Right forelimb (tissue), 1 donor: ENCODE measurements at regions not wholly inside any gene's neighbourhood (a gene's known extent, or its start where the extent isn't known, plus 50 kb on each side); places are given as distances from the start of the nearest gene placed in this dataset.

Experiments
- DNase-seq: peaks from one replicate; pipeline ENCODE4 v3.0.0-alpha.2; 2018

DNA sequence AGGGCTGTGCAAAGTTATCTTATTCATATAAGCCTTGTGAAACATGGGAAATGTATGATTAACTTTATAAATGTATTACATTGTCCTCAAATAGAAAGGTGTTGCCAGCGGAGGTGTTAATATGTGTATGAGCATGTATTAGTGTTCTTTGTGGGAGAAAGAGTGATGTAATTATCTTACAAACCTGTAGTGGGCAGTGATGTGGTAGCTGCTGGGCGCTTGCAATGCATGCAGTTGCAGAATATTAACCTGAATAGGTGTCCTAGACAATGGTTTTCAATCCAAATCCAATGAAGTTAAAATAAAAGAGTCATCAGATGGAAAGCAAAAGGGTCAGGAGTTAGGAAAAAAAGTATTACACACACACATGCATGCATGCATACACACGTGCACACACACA, 881.3 kb upstream of the CADM2 start:
- no peak for DNase-seq

DNA sequence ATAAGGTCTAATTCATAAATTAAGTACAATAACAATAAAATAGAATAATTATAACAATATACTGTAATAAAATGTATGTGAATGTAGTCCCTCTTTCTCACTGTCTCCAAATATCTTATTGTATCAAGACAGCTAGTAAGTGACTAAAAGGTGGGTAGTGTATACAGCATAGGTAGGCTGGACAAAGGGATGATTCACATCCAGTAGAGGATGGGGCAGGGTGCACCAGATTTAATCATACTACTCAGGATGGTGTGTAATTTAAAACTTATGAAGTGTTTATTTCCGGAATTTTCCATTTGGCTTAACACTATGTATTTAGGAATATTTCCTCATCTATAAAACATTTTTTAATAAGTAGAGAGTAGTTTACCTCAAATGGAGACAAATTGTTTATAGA, 876.1 kb upstream of the CADM2 start:
- DNase-seq: no peak

DNA sequence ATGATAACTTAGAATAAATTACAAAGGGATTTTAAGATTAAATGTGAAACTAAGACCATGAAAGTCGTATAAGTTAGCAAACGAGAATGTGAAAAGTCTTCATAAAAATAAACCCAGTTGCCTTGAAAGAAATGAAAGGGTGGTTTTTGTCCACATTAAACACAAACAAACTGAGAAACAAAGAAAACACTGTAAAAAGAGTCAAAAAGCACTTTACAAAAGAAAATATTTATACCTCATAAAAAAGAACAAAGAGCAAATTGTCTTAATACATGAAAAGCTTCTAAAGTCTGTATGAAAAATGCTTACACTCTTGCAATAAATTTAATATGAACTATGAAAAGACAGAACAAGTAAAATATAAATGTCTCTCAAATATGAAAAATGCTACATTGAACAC, 865.9 kb upstream of the CADM2 start:
- DNase-seq: no peak

DNA sequence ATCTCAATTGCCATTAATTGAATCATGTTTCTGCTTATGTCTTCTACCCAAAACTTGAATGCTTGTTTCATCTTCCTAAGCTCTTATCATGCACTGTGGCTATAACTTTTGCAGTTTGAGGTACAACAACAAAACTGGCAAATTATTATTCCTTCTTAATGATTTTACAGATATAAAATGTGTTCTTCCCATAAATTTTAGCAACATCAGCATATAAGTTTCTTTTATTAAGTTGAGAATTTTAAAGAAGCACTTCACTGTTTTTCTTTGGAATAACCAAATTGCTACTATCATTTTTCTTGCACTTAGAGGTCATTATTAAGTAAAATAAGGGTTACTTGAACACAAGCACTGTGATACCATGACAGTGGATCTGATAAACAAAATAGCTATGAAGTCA, 862.6 kb upstream of the CADM2 start:
- no peak for DNase-seq

DNA sequence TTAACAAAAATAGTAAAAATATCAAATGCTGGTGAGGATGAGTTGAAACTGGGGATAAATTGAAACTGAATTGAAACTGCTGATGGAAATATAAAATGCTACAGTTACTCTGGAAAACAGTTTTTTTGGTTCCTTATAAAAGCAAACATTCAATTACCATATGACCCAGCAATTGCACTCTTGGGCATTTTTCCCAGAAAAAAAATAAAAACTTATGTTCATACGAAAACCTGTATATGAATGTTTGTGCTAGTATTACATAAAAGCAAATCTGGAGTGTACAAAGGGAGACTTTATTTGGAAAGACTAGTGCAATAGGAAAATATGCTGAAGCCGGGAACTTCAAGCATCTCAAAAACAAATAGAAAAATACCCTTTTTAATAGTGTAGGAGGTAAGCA, 857.9 kb upstream of the CADM2 start:
- DNase-seq: no peak

DNA sequence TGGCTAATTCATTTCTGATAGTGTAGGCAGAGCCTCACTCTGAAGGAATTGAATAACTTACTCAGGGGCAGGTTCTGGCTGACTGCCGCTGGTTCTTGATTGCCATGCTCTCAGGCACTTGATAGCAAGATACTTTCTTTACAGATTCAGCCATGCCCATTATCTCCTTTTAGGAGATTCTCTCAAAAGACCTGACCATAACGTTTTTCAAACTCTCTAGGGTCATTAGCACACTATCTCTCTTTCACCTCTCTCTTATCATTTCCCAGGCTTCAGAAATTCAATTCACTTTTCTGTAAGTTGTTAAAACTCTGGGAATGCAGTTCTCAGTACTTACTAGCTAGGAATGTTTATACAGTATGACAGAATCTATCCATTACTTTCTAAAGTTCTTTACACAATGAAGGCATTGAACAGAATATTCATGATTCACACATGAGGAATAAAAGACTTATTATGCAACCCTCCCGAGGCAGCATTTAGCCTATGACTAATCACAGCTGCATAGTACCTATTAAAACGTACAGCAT, 850.3 kb upstream of the CADM2 start:
- DNase-seq: no peak

DNA sequence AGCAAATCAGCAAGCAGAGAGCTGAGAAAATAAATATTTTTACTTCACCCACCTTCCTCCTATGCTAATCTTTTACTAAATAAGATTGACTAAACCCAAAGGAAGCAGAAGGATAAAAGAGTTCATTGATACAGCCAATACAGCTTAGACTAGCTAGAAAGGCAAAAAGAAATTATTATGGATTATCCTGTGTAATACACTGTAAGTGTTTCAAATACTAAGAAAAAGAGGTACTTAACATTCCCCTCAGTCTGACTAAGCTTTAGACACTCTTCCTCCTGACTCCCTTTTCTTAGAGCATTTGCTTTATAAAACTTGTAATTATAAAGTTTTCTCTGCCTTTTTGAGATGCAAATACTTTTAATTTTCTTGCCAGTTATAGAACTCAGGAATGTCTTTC, 848.9 kb upstream of the CADM2 start:
- no peak for DNase-seq

DNA sequence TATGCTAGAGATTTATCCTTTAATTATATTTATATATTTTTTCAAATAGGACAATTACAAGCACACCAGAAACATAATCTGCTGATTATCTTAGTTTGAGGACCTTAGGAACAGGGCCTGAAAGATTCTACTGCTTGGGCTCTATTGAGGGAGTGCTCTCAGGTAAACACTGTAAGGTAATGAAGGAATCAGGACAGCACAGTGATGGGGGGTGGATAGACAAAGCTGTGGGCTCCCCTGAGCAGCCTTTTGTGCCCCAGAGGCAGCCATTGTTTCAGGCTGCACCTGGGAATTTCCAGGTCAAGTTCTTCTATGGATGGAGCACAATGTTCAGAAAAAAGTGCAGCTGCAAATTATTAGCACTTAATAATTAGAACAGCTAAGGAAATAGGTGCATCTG, 848.0 kb upstream of the CADM2 start:
- no peak for DNase-seq

DNA sequence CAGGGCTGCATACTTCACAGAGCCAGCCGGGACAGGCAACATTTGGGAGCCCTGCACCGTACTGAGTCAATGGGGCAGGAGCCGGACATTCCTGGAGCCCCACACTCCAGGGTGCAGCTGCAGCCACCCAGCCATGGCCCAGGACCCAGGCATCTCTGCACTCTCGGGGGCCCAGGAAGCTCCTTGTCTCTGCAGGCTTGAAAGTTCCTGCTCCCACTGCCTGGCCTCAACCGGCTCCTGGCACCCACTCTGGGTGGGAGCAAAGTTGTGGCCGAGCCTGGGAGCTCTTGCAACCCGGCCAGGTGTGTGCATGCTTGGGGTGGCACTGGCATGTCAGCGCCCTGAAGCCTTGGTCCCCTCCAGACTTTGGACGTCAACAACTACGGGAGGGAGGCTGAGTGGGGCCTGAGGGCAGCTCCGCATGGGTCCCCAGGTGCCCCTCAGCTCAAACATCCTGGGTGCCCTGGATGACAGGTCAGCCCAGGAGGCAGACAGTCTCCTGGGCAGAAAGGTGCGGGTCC, 833.5 kb upstream of the CADM2 start:
- DNase-seq: peak; percentile 36

DNA sequence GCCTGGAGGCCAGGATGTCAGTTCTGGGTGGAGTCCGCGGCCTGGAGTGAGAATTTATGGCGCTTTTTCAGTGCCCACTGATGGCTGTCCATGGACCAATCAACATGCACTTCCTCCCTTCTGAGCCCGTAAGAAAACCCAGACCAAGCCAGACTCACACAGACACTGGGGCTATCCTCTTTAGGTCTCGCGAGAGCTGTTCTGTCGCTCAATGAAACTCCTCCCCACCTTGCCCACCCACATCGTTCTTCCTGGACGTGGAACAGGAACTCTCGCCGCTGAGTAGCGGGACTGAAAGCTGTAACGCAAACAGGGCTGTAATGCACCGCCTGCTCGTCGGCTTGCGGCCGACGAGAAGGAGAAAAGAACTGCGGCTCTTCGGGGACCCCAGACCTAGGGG, 833.0 kb upstream of the CADM2 start:
- no peak for DNase-seq

DNA sequence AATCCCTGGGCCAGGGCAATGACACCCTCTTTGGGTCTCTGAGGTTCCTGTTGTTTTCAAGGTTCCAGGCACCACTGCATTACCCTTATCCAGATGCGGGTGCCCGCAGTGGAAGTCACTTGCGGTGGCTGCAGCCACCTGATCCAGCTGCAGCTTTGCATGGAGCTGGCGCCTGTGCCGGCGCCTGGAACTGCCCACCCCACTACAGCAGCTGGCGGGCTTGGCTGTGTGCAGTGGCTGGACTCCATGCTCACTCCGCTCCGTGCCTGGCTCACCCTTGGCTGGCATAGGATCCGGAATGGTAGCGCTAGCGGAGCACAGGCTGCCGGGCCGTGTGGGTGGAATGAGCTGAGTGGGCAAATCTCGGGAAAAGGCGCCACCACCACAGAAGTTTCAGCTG, 832.6 kb upstream of the CADM2 start:
- no peak for DNase-seq

DNA sequence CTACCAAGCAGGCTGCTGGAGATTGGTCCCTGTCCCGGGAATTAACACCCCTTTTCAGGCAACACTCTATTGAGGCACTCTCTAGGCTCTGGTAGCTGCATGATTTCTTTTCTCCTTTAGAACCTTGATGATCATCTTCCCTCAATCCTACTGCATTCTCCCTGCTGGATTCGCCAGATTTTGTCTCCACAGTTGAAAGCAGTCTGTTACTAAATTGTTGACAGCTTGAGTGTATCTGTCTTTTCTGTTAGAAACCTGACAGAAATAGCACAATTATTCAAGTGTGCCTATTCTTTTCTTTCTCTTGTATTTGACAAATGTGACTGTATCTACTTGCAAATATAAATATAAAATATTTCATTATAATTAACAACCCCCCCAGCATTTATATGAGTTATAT, 830.8 kb upstream of the CADM2 start:
- DNase-seq: no peak

DNA sequence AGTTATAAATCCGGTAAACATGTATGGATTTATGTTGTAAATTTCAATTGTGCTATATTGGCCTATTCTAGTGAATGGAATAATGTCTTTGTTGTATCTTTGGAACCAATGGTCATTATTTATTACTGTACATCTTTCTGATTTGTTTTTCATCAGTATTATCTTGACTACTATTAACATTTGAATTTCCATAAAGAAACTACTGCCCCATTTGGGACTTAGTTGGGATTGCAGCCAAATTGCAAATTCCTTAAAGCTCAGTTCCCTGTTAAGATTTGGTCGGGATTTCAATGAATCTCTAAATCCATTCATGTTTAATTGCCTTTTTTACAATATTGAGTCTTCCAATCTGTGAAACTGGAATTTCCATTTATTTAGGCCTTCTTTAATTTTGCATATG, 822.4 kb upstream of the CADM2 start:
- no peak for DNase-seq

DNA sequence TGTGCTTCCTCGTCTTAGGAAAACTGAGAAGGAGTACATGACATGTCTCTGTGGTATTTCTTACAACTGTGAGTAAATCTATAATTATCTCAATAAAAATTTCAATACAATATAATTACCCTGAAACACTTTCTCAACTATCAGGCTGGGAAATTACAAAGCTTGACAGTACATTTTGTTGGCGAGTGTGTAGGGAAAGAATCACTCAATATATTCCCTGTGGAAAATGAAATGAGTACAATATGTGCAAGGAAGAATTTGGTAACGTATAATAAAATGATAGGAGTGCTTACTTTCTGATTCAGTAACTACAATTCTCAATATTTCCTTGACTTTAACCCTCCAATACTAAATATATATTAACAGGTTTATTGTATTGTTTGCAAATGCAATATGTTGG, 818.2 kb upstream of the CADM2 start:
- DNase-seq: no peak

DNA sequence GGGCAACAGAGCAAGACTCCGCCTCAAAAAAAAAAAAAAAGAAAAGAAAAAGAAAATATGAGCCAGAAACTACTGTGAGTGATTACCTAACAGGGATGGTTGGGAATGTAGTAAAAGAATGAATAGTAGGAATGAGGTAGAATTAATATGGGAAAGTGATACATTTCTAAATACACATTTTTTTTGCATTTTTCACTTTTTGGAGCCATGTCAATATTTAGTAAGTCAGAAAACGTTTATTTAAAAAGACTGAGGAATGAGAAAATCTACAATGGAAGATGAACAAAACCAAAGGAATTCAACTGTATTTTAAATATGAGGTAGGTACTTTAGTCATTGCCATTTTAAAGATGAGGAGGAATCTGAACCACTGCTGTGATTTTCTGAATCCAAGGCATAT, 817.2 kb upstream of the CADM2 start:
- no peak for DNase-seq

DNA sequence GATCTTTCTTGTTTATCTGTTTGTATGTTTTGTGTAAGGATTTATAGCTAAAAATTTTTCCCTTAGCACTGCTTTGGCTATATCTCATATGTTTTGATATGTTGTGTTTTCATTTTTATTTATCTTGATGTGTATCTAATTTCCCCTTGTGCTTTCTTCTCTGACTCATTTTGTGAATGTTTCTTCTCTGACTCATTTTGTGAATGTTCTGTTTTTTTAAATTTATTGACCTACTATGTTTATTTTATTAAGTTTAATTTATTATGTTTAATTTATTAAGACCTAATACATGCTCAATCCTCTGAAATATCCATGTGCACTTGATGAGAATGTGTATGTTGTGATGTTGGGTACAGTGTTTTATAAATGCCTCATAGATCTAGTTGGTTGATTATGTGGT, 793.5 kb upstream of the CADM2 start:
- no peak for DNase-seq

DNA sequence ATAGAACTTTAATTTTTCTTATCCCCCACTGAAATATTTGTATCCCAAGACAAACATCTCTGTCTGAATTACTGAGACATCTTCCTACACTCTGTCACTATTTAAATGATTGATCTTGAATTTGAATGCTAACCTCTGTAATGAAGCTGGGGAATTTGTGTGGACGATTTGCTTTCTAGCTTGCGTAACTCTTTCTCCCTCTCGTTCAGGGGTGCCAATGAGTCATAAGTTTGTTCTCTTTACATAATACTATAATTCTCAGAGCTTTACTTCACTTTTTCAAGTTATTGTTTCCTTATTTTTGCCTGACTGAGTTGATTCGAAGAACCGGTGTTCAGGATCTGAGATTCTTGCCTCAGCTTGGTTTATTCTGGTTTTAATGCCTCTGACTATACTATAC, 783.3 kb upstream of the CADM2 start:
- no peak for DNase-seq

DNA sequence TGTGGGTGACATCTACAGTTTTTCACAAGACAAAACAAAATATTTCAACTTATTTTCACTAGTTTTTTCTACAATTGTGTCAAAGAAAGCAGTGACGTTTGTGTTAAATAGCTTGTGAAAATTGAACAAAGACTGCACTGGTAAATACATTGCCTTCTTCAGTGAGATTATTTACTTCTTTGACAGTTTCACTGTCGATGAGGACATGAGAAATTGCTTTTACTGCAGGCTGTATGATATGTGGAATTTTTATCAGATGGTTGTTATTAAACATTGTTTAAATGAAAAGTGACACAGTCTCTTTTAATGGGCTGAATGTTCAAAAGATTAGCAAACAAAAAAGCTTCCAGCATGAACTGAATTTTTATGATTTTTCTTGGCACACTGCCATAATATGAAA, 773.9 kb upstream of the CADM2 start:
- DNase-seq: no peak

DNA sequence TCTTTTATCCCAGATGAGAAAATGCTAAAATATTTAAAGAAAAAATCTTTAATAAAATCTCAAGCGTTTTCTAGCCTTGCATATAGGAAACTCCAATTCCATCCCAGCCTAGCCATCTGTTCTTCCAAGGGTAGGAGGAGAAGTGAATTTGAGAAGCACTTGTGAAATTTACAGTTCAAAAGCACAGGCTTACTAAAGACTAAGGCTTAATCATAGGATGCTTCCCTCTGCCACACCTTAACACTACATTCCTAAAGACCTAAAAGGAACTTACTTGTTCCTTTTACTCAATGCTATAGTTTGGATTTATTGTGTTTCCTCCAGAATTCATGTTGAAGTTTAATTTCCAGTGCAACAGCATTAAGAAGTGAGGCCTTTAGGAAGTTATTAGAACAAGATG, 764.8 kb upstream of the CADM2 start:
- no peak for DNase-seq

DNA sequence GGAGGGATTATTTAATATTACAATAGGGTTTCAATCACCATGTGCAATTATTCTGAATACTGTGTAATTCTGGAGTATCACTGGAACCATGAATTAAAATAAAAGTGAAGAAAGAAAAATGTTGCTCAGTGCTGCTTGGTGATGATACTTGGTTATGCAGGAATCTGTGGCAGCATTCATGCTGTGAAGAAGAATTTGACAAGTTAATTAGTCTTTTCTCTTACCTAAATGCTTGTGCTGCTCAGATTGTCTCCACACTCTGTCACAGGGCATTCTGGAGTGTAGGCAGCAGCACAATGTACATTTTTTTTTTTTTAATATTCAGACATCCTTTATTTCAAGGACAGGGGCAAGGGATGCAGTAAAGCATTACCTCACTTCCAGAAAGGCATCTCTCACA, 749.3 kb upstream of the CADM2 start:
- DNase-seq: no peak

DNA sequence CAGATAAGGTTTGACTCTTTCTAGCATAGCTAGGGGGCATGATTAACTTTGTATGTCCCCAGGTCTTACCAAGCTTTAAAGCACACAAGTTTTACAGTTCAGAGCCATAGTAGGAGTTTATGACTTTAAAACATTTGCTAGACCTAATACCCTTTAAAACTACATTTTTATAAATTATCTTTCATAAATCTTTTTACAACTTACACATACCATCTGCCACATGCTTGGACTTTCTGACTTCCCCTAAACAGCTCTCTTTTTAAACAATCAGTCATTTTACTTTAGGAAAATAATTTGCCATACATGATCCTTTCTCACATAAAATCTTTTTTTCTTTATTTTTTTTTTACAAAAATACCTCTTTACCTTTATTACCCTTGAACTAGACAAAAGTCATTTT, 735.3 kb upstream of the CADM2 start:
- DNase-seq: no peak

DNA sequence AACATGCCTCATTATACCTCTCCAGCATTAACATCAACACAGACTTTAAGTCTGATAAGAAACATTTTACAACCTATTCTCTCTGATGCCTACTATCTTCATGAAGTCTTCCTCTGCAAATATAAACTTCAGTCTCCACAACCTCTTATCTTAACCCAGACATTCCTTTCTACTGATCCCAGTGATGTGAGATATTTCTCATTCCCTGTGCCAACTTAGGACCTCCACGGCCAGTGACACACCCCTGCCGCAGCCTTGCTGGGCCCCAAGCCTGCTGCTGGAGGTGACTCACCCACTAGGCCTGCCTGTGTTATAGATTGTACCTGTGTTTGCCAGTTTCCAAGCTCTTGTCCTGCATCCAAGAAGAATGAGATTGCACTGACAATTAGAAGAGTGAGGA, 734.5 kb upstream of the CADM2 start:
- DNase-seq: no peak

DNA sequence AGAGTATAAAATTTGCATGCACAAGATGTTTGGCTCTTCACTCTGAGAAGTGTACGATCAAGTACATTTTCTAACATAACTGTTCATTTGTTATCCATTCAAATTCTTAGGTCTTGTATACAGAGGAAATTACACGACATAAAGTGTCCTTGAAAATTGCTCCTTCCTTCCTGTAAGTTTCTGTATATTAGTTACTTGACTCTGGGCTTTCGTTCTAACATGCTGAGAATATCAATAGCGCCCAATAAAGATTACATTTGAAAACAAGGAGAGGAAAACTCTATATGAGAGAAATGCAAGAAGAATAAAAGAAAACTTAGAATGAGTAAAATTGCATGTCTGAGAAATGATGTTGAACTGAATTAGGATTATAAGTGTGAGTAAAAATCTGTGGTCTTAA, 722.5 kb upstream of the CADM2 start:
- no peak for DNase-seq

DNA sequence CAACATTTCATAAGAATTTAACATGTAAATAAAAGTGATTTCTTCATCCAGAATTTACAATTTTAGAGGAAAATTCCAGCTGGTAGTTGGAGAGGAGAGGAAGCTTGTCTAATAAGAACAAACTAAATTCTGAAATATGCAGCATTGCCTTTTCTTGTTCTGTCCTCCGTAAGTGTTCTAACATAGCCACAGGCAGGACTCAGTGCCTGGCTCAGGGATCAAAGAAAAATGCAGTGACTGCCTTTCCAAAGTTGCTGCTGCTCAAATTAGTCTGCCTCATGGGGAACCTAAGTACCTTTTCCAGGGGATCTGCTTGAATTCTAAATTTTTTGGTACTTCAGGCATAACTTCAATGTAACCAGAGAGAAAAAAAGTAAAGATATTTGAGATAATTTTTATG, 713.0 kb upstream of the CADM2 start:
- no peak for DNase-seq

DNA sequence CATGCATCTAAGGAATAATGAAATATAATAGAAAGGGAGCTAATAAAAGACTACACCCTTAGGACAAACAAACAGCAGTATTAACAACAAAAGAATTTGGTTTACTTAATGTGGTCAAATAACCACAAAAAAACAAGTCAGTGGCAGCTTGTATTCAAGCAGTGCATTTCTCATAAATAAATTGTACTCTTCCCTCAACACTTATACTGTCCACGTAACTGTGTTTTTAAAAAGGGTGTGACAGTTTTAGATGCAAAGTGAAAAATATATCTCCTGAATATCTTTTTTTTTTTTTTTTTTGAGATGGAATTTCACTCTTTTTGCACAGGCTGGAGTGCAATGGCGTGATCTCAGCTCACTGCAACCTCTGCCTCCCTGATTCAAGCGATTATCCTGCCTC, 698.2 kb upstream of the CADM2 start:
- DNase-seq: no peak

DNA sequence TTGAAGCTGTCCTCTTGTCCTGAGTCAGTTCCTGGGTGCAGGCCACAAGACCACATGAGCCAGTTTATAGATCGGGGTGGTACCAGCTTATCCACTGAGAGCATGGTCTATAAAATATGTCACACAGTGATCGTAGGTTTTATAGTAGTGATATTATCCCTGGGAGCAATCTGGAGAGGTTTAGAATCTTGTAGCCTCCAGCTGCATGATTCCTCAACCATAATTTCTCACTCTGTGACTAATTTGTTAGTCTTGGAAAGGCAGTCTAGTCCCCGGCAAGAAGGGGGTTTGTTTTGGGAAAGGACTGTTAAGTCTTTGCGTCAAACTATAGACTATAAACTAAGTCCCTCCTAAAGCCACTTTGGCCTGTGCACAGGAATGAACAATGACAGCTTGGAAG, 693.0 kb upstream of the CADM2 start:
- DNase-seq: no peak
